Fibroblast of lung (primary cell): ENCODE measurements at regions not wholly inside any gene's neighbourhood (a gene's known extent, or its start where the extent isn't known, plus 50 kb on each side); places are given as distances from the start of the nearest gene placed in this dataset.

Experiments
- EZH2 ChIP-seq: IDR thresholded peaks from 2 replicates; pipeline ENCODE4 v1.5.1; 2012; ENCODE audit warnings: low read length, control low read depth, mild to moderate bottlenecking; ENCODE audit errors: missing control alignments
- TF ChIP-seq, protein P1 (sequence below), 2 donors: IDR thresholded peaks in 1 of 2; conservative IDR thresholded peaks in 1 of 2; 1 replicate in 1 of 2; 2 replicates in 1 of 2; pipeline ENCODE4 v1.5.1; 2011 to 2012; ENCODE audit warnings: low read length in 2 of 2, control low read depth in 1 of 2, inconsistent platforms in 1 of 2, low read depth in 1 of 2, mild to moderate bottlenecking in 1 of 2

DNA sequence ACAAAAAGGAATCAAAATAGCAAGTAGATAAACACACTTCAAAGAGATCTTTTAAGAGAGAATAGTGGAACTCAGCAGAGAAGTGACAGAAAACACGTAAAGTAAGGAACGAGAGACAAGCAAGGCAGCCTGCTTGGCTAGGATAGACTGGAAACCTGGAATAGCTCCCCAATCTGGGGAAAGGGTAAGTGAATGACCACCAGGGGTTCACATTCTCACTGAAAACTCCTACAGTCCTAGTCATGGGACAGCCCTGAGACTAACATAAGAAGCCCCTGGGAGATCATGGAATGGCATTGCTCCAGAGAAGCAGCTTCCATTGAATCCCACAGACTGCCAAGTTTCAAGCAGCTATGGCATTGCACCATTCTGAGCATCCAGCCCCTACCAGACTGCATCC, 363.6 kb upstream of the ARPP21 start:
- TF ChIP-seq EZH2 = no peak
- TF ChIP-seq, protein P1, sequence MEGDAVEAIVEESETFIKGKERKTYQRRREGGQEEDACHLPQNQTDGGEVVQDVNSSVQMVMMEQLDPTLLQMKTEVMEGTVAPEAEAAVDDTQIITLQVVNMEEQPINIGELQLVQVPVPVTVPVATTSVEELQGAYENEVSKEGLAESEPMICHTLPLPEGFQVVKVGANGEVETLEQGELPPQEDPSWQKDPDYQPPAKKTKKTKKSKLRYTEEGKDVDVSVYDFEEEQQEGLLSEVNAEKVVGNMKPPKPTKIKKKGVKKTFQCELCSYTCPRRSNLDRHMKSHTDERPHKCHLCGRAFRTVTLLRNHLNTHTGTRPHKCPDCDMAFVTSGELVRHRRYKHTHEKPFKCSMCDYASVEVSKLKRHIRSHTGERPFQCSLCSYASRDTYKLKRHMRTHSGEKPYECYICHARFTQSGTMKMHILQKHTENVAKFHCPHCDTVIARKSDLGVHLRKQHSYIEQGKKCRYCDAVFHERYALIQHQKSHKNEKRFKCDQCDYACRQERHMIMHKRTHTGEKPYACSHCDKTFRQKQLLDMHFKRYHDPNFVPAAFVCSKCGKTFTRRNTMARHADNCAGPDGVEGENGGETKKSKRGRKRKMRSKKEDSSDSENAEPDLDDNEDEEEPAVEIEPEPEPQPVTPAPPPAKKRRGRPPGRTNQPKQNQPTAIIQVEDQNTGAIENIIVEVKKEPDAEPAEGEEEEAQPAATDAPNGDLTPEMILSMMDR (conservative IDR thresholded peaks at IDR 0.05 in 1 of 2, IDR thresholded peaks at IDR 0.05 in 1 of 2; ENCODE audit: low read depth in 1 of 2, low read length in 2 of 2) = no peak
